Astrocyte of the spinal cord (primary cell): ENCODE measurements at regions not wholly inside any gene's neighbourhood (a gene's known extent, or its start where the extent isn't known, plus 50 kb on each side); places are given as distances from the start of the nearest gene placed in this dataset.

ENCODE experiments used
- DNase-seq: peaks from one replicate; pipeline ENCODE4 v3.0.0; 2011; ENCODE audit warnings: low read depth, low spot score
- H3K4me3 ChIP-seq: 2 replicates; pipeline ENCODE4 v1.5.1; 2011; ENCODE audit warnings: low read depth, mild to moderate bottlenecking, low read length, moderate library complexity
- in situ Hi-C: cut with HindIII; loops from 2 replicates; pipeline ENCODE4 v1.10.0; 2017; ENCODE audit warnings: low sequenced_read_pairs
- TF ChIP-seq, protein P1 (sequence below): IDR thresholded peaks from 2 replicates; pipeline ENCODE4 v1.5.1; 2012; ENCODE audit warnings: low read depth, mild to moderate bottlenecking, low read length, inconsistent platforms

DNA sequence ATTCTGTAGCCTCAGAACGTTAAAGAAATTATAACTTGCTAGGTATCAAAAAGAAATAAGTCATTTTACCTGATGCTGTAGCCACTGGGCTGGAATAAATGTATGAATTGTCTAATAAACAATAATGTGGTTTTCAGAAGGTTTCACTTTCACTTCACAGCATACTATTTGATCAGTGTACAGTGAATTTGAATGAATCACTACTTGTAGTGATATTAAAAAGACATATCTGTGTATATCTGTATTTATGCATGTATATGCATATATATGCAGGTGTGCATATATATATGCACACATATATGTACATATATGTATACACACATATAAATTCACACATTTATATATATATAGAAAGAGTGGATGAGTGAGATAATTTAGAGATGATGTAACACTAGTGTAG lies 440.0 kb upstream of the PCDH10 start:
- in situ Hi-C loops, result no loop called here
- peak; percentile 6 for DNase-seq
- TF ChIP-seq, protein P1, sequence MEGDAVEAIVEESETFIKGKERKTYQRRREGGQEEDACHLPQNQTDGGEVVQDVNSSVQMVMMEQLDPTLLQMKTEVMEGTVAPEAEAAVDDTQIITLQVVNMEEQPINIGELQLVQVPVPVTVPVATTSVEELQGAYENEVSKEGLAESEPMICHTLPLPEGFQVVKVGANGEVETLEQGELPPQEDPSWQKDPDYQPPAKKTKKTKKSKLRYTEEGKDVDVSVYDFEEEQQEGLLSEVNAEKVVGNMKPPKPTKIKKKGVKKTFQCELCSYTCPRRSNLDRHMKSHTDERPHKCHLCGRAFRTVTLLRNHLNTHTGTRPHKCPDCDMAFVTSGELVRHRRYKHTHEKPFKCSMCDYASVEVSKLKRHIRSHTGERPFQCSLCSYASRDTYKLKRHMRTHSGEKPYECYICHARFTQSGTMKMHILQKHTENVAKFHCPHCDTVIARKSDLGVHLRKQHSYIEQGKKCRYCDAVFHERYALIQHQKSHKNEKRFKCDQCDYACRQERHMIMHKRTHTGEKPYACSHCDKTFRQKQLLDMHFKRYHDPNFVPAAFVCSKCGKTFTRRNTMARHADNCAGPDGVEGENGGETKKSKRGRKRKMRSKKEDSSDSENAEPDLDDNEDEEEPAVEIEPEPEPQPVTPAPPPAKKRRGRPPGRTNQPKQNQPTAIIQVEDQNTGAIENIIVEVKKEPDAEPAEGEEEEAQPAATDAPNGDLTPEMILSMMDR, result no peak
- no peak overlapping the region for H3K4me3 ChIP-seq

- no peak for DNase-seq
- in situ Hi-C loops, result no loop called here
- no peak overlapping the region for H3K4me3 ChIP-seq
- TF ChIP-seq, protein P1, result no peak
Observed at GRCh38 chr4:132710971-132711370, 438.1 kb upstream of the PCDH10 start.

- no peak overlapping the region for H3K4me3 ChIP-seq
- DNase-seq, result no peak
- in situ Hi-C loops, result no loop called here
- TF ChIP-seq, protein P1, result no peak
Observed at GRCh38 chr4:132737344-132737743, 411.8 kb upstream of the PCDH10 start.

- no peak for DNase-seq
- TF ChIP-seq, protein P1, result no peak
- no peak overlapping the region for H3K4me3 ChIP-seq
- in situ Hi-C loops, result no loop called here
Observed at GRCh38 chr4:132759199-132759780, 389.8 kb upstream of the PCDH10 start.

- in situ Hi-C loops, result no loop called here
- DNase-seq, result no peak
- H3K4me3 ChIP-seq, result no peak overlapping the region
- TF ChIP-seq, protein P1, result no peak
Observed at GRCh38 chr4:132763465-132763864, 385.6 kb upstream of the PCDH10 start.

DNA sequence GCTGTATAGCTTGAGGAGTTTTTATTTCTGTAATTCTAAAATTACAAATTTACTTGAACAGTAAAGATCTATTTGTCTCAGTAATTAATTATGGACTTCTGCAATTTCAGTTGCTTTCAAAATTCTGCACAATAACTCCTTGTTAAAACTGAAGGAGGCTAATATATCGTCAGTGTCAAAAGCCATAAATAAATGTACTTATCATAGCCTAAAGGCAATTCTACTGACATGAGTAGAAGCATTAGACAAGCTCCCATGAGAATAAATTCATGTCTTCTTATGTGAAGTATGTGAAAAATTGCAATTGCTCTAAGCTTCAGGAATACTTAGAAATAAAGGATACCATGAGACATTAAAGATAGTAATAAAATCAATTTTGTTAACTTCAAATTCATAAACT lies 381.2 kb upstream of the PCDH10 start:
- no peak overlapping the region for H3K4me3 ChIP-seq
- in situ Hi-C loops, result no loop called here
- no peak for DNase-seq
- TF ChIP-seq, protein P1, result no peak

- in situ Hi-C loops, result no loop called here
- TF ChIP-seq, protein P1, result no peak
- no peak for DNase-seq
- no peak overlapping the region for H3K4me3 ChIP-seq
Observed at GRCh38 chr4:132770776-132771175, 378.3 kb upstream of the PCDH10 start.
